ENCODE measurements at regions not wholly inside any gene's neighbourhood (a gene's known extent, or its start where the extent isn't known, plus 50 kb on each side); places are given as distances from the start of the nearest gene placed in this dataset.

GRCh38 chr3:159171333-159171732 is 369.5 kb downstream of the MFSD1 start:
- DNase-seq (ENCODE audit: low spot score): no peak
- Mint-ChIP-seq H3K9me3 (no peaks in the 10 kb centered on the region), H3K27ac (no peak overlapping the region), H3K4me3 (no peak overlapping the region), H3K27me3 (ENCODE audit: insufficient read depth, low read depth) (no peaks in the 10 kb centered on the region), H3K36me3 (no peaks in the 10 kb centered on the region), H3K4me1 (peaks cover 2% of the 10 kb centered on the region)
- no peak overlapping the region for H2AFZ ChIP-seq (replicated peaks)
- no peaks in the 10 kb centered on the region for H3K79me2 ChIP-seq (ENCODE audit: low read depth)
- no peak overlapping the region for H3K4me2 ChIP-seq
- TF ChIP-seq EZH2phosphoT487 (IDR thresholded peaks at IDR 0.05) (no peak), EZH2 (IDR thresholded peaks at IDR 0.05) (no peak), CTCF (IDR thresholded peaks at IDR 0.05) (no peak)
- H3K4me1 ChIP-seq: no peaks in the 10 kb centered on the region
- H4K20me1 ChIP-seq (ENCODE audit: low read depth): no peaks in the 10 kb centered on the region
- no peak overlapping the region for H3K4me3 ChIP-seq
- H3F3A ChIP-seq (ENCODE audit: low read depth): no peaks in the 10 kb centered on the region
- no peaks in the 10 kb centered on the region for H3K9me3 ChIP-seq (ENCODE audit: low read depth)
- no peak overlapping the region for H3K27ac ChIP-seq
- H3K36me3 ChIP-seq: no peaks in the 10 kb centered on the region
- H3K9ac ChIP-seq: no peak overlapping the region
- H3K27me3 ChIP-seq: no peaks in the 10 kb centered on the region

GRCh38 chr3:159172473-159172872 is 370.6 kb downstream of the MFSD1 start:
- Histone ChIP-seq H4K20me1 (ENCODE audit: low read depth) (no peaks in the 10 kb centered on the region), H3K4me3 (no peak overlapping the region), H3K9ac (no peak overlapping the region), H3K4me2 (no peak overlapping the region), H3K27ac (no peak overlapping the region), H3K36me3 (no peaks in the 10 kb centered on the region), H3K79me2 (ENCODE audit: low read depth) (no peaks in the 10 kb centered on the region), H3K9me3 (ENCODE audit: low read depth) (no peaks in the 10 kb centered on the region), H3K4me1 (no peaks in the 10 kb centered on the region), H2AFZ (replicated peaks) (no peak overlapping the region), H3K27me3 (no peaks in the 10 kb centered on the region), H3F3A (ENCODE audit: low read depth) (no peaks in the 10 kb centered on the region)
- DNase-seq (ENCODE audit: low spot score): no peak
- H3K4me1 Mint-ChIP-seq: peaks cover 2% of the 10 kb centered on the region
- H3K36me3 Mint-ChIP-seq: no peaks in the 10 kb centered on the region
- no peaks in the 10 kb centered on the region for H3K27me3 Mint-ChIP-seq (ENCODE audit: insufficient read depth, low read depth)
- no peaks in the 10 kb centered on the region for H3K9me3 Mint-ChIP-seq
- TF ChIP-seq CTCF (IDR thresholded peaks at IDR 0.05) (no peak), EZH2 (IDR thresholded peaks at IDR 0.05) (no peak), EZH2phosphoT487 (IDR thresholded peaks at IDR 0.05) (no peak)
- no peak overlapping the region for H3K27ac Mint-ChIP-seq
- H3K4me3 Mint-ChIP-seq: no peak overlapping the region

- TF ChIP-seq EZH2phosphoT487 (IDR thresholded peaks at IDR 0.05) (no peak), EZH2 (IDR thresholded peaks at IDR 0.05) (no peak)
- no peaks in the 10 kb centered on the region for H3K9me3 Mint-ChIP-seq
- H3K4me3 Mint-ChIP-seq: no peak overlapping the region
- Histone ChIP-seq H3F3A (ENCODE audit: low read depth) (no peaks in the 10 kb centered on the region), H3K27me3 (no peaks in the 10 kb centered on the region), H3K36me3 (no peaks in the 10 kb centered on the region), H3K4me1 (no peaks in the 10 kb centered on the region), H3K4me2 (no peak overlapping the region), H3K9ac (no peak overlapping the region), H3K4me3 (no peak overlapping the region), H3K79me2 (ENCODE audit: low read depth) (no peaks in the 10 kb centered on the region), H3K9me3 (ENCODE audit: low read depth) (no peaks in the 10 kb centered on the region), H3K27ac (no peak overlapping the region), H4K20me1 (ENCODE audit: low read depth) (no peaks in the 10 kb centered on the region), H2AFZ (replicated peaks) (no peak overlapping the region)
- no peaks in the 10 kb centered on the region for H3K27me3 Mint-ChIP-seq (ENCODE audit: insufficient read depth, low read depth)
- H3K36me3 Mint-ChIP-seq: no peaks in the 10 kb centered on the region
- no peak overlapping the region for H3K27ac Mint-ChIP-seq
- DNase-seq (ENCODE audit: low spot score): no peak
- H3K4me1 Mint-ChIP-seq: peaks cover 2% of the 10 kb centered on the region
Measured at GRCh38 chr3:159174715-159175692, 373.1 kb downstream of the MFSD1 start.
